ENCODE measurements at regions not wholly inside any gene's neighbourhood (a gene's known extent, or its start where the extent isn't known, plus 50 kb on each side); places are given as distances from the start of the nearest gene placed in this dataset.

DNA sequence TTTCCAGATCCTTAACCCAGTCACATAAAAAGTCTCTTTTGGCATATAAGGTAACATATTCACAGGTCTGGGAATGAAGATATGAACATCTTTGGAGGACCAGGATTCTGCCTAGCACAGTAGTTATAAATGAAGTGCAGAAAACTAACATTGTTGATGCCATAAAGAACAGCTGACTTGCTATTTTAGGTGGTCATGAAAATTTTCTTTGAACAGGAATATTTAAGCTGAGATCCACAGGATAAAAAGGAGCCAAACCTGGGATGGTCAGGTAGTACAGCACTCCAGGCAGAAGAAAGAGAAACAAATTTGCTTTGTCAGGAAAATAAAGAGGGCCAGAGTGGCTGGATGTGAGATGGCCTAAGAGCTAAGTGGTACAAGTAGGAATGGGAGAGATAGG lies 80.0 kb downstream of the CENPW start:
- Histone ChIP-seq H3K27ac (no peak overlapping the region), H3K9me3 (peaks cover 0 to 5% of the 10 kb centered on the region in 2 donors), H3K27me3 (no peaks in the 10 kb centered on the region), H3K4me1 (no peaks in the 10 kb centered on the region), H3K4me3 (no peak overlapping the region), H3K36me3 (no peaks in the 10 kb centered on the region)
- DNase-seq: no peak
- intact Hi-C loops (cut with DNase I): no loop called here
- no peak for ATAC-seq
- TF ChIP-seq, protein P1, sequence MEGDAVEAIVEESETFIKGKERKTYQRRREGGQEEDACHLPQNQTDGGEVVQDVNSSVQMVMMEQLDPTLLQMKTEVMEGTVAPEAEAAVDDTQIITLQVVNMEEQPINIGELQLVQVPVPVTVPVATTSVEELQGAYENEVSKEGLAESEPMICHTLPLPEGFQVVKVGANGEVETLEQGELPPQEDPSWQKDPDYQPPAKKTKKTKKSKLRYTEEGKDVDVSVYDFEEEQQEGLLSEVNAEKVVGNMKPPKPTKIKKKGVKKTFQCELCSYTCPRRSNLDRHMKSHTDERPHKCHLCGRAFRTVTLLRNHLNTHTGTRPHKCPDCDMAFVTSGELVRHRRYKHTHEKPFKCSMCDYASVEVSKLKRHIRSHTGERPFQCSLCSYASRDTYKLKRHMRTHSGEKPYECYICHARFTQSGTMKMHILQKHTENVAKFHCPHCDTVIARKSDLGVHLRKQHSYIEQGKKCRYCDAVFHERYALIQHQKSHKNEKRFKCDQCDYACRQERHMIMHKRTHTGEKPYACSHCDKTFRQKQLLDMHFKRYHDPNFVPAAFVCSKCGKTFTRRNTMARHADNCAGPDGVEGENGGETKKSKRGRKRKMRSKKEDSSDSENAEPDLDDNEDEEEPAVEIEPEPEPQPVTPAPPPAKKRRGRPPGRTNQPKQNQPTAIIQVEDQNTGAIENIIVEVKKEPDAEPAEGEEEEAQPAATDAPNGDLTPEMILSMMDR (IDR thresholded peaks at IDR 0.05): no peak

DNA sequence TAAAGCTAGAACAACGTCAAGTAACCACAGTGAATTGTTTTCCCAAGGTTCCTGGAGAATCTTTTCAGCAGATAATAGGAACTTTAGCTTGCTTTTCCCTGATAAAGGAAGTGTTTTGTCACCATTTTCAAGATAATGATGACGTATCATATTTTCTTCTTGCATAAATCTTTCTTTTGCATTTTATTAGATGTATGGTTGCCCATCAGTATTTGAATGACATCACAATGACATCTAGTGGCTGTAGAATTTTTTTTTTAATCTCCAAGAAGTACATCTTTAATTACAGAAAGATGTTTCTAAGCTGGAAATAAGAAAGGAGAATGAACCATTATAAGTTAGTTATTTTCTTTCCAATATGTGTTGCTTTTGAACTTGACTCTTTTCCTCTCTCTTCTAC lies 83.0 kb downstream of the CENPW start:
- no peak overlapping the region for H3K4me3 ChIP-seq
- DNase-seq (no peak), ATAC-seq (no peak)
- no peaks in the 10 kb centered on the region for H3K27me3 ChIP-seq
- no peaks in the 10 kb centered on the region for H3K9me3 ChIP-seq
- no peaks in the 10 kb centered on the region for H3K36me3 ChIP-seq
- no peak overlapping the region for H3K27ac ChIP-seq
- intact Hi-C loops (cut with DNase I): no loop called here
- no peaks in the 10 kb centered on the region for H3K4me1 ChIP-seq
- TF ChIP-seq, protein P1 (IDR thresholded peaks at IDR 0.05): no peak

DNA sequence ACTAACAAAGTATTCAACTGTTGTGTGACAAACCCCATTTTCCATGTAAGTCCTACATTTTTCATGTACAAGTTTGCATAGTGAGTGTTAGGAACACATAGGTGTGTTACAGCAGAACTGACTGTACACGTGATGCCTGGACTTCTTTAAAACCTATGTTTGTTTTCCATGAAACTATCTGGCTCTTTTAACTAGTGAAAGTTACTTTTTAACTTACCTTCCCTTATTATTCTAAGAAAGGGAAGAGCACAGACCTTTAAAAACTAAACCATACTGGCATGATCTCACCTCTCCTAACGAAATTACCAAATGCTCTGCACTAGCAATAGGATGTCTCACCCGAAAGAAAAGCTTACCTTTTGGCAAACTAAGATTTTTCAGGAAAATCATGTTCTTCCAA lies 87.8 kb downstream of the CENPW start:
- Histone ChIP-seq H3K4me1 (no peaks in the 10 kb centered on the region), H3K4me3 (no peak overlapping the region), H3K9me3 (no peaks in the 10 kb centered on the region), H3K27me3 (no peaks in the 10 kb centered on the region), H3K36me3 (no peaks in the 10 kb centered on the region), H3K27ac (no peak overlapping the region)
- DNase-seq: no peak
- no peak for ATAC-seq
- TF ChIP-seq, protein P1 (IDR thresholded peaks at IDR 0.05): no peak
- intact Hi-C loops (cut with DNase I): no loop called here

DNA sequence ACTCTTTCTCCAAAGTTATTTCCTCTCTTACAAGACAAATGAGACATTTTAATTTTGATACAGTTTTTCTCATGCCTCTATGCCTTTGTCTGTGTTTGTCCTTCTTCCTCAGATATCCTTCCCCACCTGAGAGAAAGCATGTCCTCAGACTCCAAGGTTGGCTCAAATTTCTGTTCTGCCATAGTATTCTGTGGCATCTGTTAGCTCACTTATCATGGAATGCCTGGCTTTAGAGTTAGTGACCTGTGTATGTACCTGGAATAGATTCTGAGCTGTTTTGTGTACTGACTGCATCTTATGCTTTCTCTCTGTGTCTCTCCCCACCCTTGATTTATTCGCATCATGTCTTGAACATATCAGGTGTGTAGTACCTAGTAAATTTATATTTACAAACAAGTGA lies 90.0 kb downstream of the CENPW start:
- H3K27me3 ChIP-seq: no peaks in the 10 kb centered on the region
- ATAC-seq (no peak), DNase-seq (no peak)
- TF ChIP-seq, protein P1 (IDR thresholded peaks at IDR 0.05): no peak
- H3K4me3 ChIP-seq: no peak overlapping the region
- H3K4me1 ChIP-seq: no peaks in the 10 kb centered on the region
- no peaks in the 10 kb centered on the region for H3K36me3 ChIP-seq
- H3K27ac ChIP-seq: no peak overlapping the region
- H3K9me3 ChIP-seq: no peaks in the 10 kb centered on the region
- intact Hi-C loops (cut with DNase I): no loop called here

- intact Hi-C loops (cut with DNase I): no loop called here
- Histone ChIP-seq H3K27ac (no peak overlapping the region), H3K4me1 (no peaks in the 10 kb centered on the region), H3K9me3 (no peaks in the 10 kb centered on the region), H3K36me3 (no peaks in the 10 kb centered on the region), H3K4me3 (no peak overlapping the region), H3K27me3 (no peaks in the 10 kb centered on the region)
- DNase-seq (no peak), ATAC-seq (no peak)
- TF ChIP-seq, protein P1 (IDR thresholded peaks at IDR 0.05): no peak
Observed at GRCh38 chr6:126432564-126432963, 92.6 kb downstream of the CENPW start.
